A549 (cell line): ENCODE measurements at regions not wholly inside any gene's neighbourhood (a gene's known extent, or its start where the extent isn't known, plus 50 kb on each side); places are given as distances from the start of the nearest gene placed in this dataset.

Source experiments
- POLR2A ChIP-seq: IDR thresholded peaks from 2 replicates; pipeline ENCODE4 v1.6.1; 2012; ENCODE audit warnings: mild to moderate bottlenecking, low read length
- TF ChIP-seq, protein P1 (sequence below): fragments of >200 bp; sonication (Bioruptor Twin); formaldehyde crosslinking; IDR thresholded peaks from 3 replicates; pipeline ENCODE4 v1.5.1; 2016

GRCh38 chr5:104400941-104401340 lies 838.4 kb upstream of the NUDT12 start:
- no peak for TF ChIP-seq POLR2A
- TF ChIP-seq, protein P1, sequence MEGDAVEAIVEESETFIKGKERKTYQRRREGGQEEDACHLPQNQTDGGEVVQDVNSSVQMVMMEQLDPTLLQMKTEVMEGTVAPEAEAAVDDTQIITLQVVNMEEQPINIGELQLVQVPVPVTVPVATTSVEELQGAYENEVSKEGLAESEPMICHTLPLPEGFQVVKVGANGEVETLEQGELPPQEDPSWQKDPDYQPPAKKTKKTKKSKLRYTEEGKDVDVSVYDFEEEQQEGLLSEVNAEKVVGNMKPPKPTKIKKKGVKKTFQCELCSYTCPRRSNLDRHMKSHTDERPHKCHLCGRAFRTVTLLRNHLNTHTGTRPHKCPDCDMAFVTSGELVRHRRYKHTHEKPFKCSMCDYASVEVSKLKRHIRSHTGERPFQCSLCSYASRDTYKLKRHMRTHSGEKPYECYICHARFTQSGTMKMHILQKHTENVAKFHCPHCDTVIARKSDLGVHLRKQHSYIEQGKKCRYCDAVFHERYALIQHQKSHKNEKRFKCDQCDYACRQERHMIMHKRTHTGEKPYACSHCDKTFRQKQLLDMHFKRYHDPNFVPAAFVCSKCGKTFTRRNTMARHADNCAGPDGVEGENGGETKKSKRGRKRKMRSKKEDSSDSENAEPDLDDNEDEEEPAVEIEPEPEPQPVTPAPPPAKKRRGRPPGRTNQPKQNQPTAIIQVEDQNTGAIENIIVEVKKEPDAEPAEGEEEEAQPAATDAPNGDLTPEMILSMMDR = no peak
